GM23338 (cell line): ENCODE measurements at regions not wholly inside any gene's neighbourhood (a gene's known extent, or its start where the extent isn't known, plus 50 kb on each side); places are given as distances from the start of the nearest gene placed in this dataset.

Experiments
- ATAC-seq: fragments of 200-7000 bp; cut with Tn5 transposase; 3 replicates; pipeline ENCODE4 v1.9.1; 2020
- DNase-seq: peaks from one replicate; pipeline ENCODE4 v3.0.0-alpha.2; 2015; ENCODE audit warnings: low spot score
- H2AFZ ChIP-seq: fragments of 200-600 bp; sonication (generic); 2 replicates; pipeline ENCODE4 v1.8.0; 2016; ENCODE audit warnings: antibody characterized with exemption, mild to moderate bottlenecking, moderate library complexity
- H3F3A ChIP-seq: fragments of 200-600 bp; sonication (generic); replicated peaks from 2 replicates; pipeline ENCODE4 v1.8.0; 2017; ENCODE audit warnings: antibody characterized with exemption, mixed run types, low read depth
- H3K27ac ChIP-seq: fragments of 200-600 bp; sonication (generic); 2 replicates; pipeline ENCODE4 v1.6.1; 2016; ENCODE audit warnings: low read depth
- H3K27me3 ChIP-seq: fragments of 200-600 bp; sonication (generic); 2 replicates; pipeline ENCODE4 v1.8.0; 2016; ENCODE audit warnings: mild to moderate bottlenecking, mixed run types, moderate library complexity; ENCODE audit not compliant: insufficient read depth
- H3K36me3 ChIP-seq: fragments of 200-600 bp; sonication (generic); 2 replicates; pipeline ENCODE4 v1.8.0; 2016; ENCODE audit warnings: mild to moderate bottlenecking; ENCODE audit not compliant: insufficient read depth
- H3K4me1 ChIP-seq: fragments of 200-600 bp; sonication (generic); 2 replicates; pipeline ENCODE4 v1.8.0; 2016; ENCODE audit warnings: mild to moderate bottlenecking, moderate library complexity; ENCODE audit not compliant: insufficient read depth
- H3K4me2 ChIP-seq: fragments of 200-600 bp; sonication (generic); 2 replicates; pipeline ENCODE4 v1.7.1; 2017; ENCODE audit warnings: mixed run types
- H3K4me3 ChIP-seq: fragments of 200-600 bp; sonication (generic); 2 replicates; pipeline ENCODE4 v1.6.1; 2016; ENCODE audit warnings: mixed run types
- H3K79me2 ChIP-seq: fragments of 200-600 bp; sonication (generic); replicated peaks from 2 replicates; pipeline ENCODE4 v1.8.0; 2017; ENCODE audit warnings: mild to moderate bottlenecking; ENCODE audit not compliant: insufficient read depth
- H3K9me2 ChIP-seq: fragments of 200-600 bp; sonication (generic); 2 replicates; pipeline ENCODE4 v1.8.0; 2017; ENCODE audit not compliant: insufficient read depth
- H4K20me1 ChIP-seq: fragments of 200-600 bp; sonication (generic); replicated peaks from 2 replicates; pipeline ENCODE4 v1.8.0; 2017; ENCODE audit warnings: mild to moderate bottlenecking; ENCODE audit not compliant: insufficient read depth
- H3K27ac Mint-ChIP-seq: 2 replicates; pipeline ENCODE4 v1.8.0; 2020; ENCODE audit warnings: inconsistent platforms, mild to moderate bottlenecking, moderate library complexity, mixed read lengths
- H3K27me3 Mint-ChIP-seq: 3 replicates; pipeline ENCODE4 v1.8.0; 2022; ENCODE audit warnings: low read depth, mild to moderate bottlenecking, moderate library complexity, mixed read lengths, inconsistent platforms; ENCODE audit not compliant: insufficient read depth, poor library complexity
- H3K36me3 Mint-ChIP-seq: 3 replicates; pipeline ENCODE4 v1.8.0; 2021; ENCODE audit warnings: low read depth, mild to moderate bottlenecking, inconsistent platforms, moderate library complexity, mixed read lengths
- H3K4me1 Mint-ChIP-seq: 3 replicates; pipeline ENCODE4 v1.8.0; 2020; ENCODE audit warnings: mild to moderate bottlenecking, inconsistent platforms, mixed read lengths
- H3K4me3 Mint-ChIP-seq: 3 replicates; pipeline ENCODE4 v1.8.0; 2021; ENCODE audit warnings: moderate library complexity, mild to moderate bottlenecking, inconsistent platforms, mixed read lengths
- H3K9me3 Mint-ChIP-seq: 3 replicates; pipeline ENCODE4 v1.8.0; 2020; ENCODE audit warnings: moderate library complexity, mild to moderate bottlenecking, inconsistent platforms, mixed read lengths
- CREB1 ChIP-seq: fragments of 250-450 bp; sonication (Bioruptor Pico); IDR thresholded peaks from 2 replicates; pipeline ENCODE4 v1.5.0; 2020; ENCODE audit warnings: low read depth, mild to moderate bottlenecking, moderate library complexity
- EZH2 ChIP-seq: fragments of 200-600 bp; sonication (generic); IDR thresholded peaks from one replicate; pipeline ENCODE4 v1.8.0; 2017; ENCODE audit warnings: antibody characterized with exemption, mild to moderate bottlenecking, low read depth; ENCODE audit not compliant: unreplicated experiment
- EZH2phosphoT487 ChIP-seq: fragments of 200-600 bp; sonication (generic); IDR thresholded peaks from one replicate; pipeline ENCODE4 v1.8.1; 2018; ENCODE audit warnings: antibody characterized with exemption; ENCODE audit not compliant: unreplicated experiment
- JUNB ChIP-seq: IDR thresholded peaks from one replicate; pipeline ENCODE4 v1.6.1; 2016; ENCODE audit warnings: antibody characterized with exemption; ENCODE audit not compliant: unreplicated experiment
- NANOG ChIP-seq: IDR thresholded peaks from 2 replicates; pipeline ENCODE4 v1.6.1; 2016; ENCODE audit warnings: antibody characterized with exemption, borderline replicate concordance
- POLR2AphosphoS5 ChIP-seq: IDR thresholded peaks from 2 replicates; pipeline ENCODE4 v1.6.1; 2016; ENCODE audit warnings: antibody characterized with exemption, low read depth
- STAT1 ChIP-seq: IDR thresholded peaks from one replicate; pipeline ENCODE4 v1.6.1; 2016; ENCODE audit warnings: antibody characterized with exemption; ENCODE audit not compliant: unreplicated experiment
- ZNF114 ChIP-seq: fragments of 250-450 bp; sonication (Bioruptor Pico); IDR thresholded peaks from 2 replicates; pipeline ENCODE4 v1.5.0; 2020; ENCODE audit warnings: mild to moderate bottlenecking, moderate library complexity
- ZNF331 ChIP-seq: fragments of 250-450 bp; sonication (Bioruptor Pico); IDR thresholded peaks from 2 replicates; pipeline ENCODE4 v1.5.0; 2020; ENCODE audit warnings: low read depth, mild to moderate bottlenecking, moderate library complexity
- TF ChIP-seq, protein P1 (sequence below), 2 experiments: fragments of 200-600 bp in 1 of 2; sonication (generic) in 1 of 2; conservative IDR thresholded peaks; 2 replicates each; pipeline versions ENCODE4 v1.5.1 to v1.6.1; 2016 to 2017; ENCODE audit warnings: antibody characterized with exemption in 2 of 2, low read depth in 2 of 2, mild to moderate bottlenecking in 2 of 2, moderate library complexity in 1 of 2
- TF ChIP-seq, protein P2 (sequence below): IDR thresholded peaks from 2 replicates; pipeline ENCODE4 v1.6.1; 2016; ENCODE audit warnings: antibody characterized with exemption
- TF ChIP-seq, protein P3 (sequence below): fragments of 250-450 bp; sonication (Bioruptor Pico); IDR thresholded peaks from 2 replicates; pipeline ENCODE4 v1.5.0; 2020; ENCODE audit warnings: mild to moderate bottlenecking, moderate library complexity
- TF ChIP-seq, protein P4 (sequence below): IDR thresholded peaks from one replicate; pipeline ENCODE4 v1.6.1; 2018; ENCODE audit warnings: antibody characterized with exemption; ENCODE audit not compliant: unreplicated experiment

DNA sequence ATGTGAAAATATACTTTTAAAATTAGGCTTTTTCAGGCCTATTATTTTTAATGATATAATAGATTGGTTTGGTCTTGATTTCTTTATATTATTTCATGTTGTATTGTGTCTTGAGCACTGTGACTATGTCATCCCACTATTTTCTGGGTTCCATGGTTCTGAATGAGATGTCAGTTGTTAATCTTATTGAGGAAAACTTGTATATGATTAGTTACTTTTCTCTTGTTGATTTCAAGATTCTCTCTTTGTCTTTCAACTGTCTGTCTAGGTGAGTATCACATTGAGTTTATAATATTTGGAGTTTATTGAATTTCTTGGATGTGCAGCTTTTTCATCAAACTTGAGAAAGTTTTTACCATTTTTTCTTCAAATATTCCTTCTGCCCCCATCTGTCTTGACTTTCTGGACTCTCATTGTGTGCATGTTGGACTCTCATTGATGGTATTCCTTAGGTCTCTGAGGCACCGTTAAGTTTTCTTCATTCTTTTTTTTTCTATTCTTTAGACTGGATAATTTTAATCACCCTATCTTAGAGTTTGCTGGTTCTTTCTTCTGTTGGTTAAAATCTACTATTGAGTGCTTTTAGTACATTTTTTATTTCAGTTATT, 175.8 kb downstream of the TMEM167A start:
- Histone ChIP-seq H4K20me1 (no peaks in the 10 kb centered on the region), H3K79me2 (no peaks in the 10 kb centered on the region), H3K27me3 (no peaks in the 10 kb centered on the region), H3K4me2 (no peak overlapping the region), H3K4me3 (no peak overlapping the region), H3K27ac (no peak overlapping the region), H3K4me1 (no peaks in the 10 kb centered on the region), H3K36me3 (no peaks in the 10 kb centered on the region), H3F3A (no peaks in the 10 kb centered on the region), H3K9me2 (no peaks in the 10 kb centered on the region; the same call in 1 of the 2 replicates), H2AFZ (no peak overlapping the region)
- Mint-ChIP-seq H3K4me3 (no peak overlapping the region), H3K36me3 (peaks cover 16% of the 10 kb centered on the region; the same call in 2 of the 3 replicates), H3K27ac (no peak overlapping the region), H3K4me1 (peaks cover 4% of the 10 kb centered on the region; the same call in 2 of the 3 replicates), H3K9me3 (peaks cover 21% of the 10 kb centered on the region; the same call in 2 of the 3 replicates), H3K27me3 (no peaks in the 10 kb centered on the region)
- ATAC-seq (no peak), DNase-seq (no peak)
- TF ChIP-seq, protein P1, sequence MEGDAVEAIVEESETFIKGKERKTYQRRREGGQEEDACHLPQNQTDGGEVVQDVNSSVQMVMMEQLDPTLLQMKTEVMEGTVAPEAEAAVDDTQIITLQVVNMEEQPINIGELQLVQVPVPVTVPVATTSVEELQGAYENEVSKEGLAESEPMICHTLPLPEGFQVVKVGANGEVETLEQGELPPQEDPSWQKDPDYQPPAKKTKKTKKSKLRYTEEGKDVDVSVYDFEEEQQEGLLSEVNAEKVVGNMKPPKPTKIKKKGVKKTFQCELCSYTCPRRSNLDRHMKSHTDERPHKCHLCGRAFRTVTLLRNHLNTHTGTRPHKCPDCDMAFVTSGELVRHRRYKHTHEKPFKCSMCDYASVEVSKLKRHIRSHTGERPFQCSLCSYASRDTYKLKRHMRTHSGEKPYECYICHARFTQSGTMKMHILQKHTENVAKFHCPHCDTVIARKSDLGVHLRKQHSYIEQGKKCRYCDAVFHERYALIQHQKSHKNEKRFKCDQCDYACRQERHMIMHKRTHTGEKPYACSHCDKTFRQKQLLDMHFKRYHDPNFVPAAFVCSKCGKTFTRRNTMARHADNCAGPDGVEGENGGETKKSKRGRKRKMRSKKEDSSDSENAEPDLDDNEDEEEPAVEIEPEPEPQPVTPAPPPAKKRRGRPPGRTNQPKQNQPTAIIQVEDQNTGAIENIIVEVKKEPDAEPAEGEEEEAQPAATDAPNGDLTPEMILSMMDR (conservative IDR thresholded peaks at IDR 0.05; ENCODE audit: low read depth in 2 of 2) = no peak
- no peak for TF ChIP-seq JUNB
- no peak for TF ChIP-seq EZH2
- no peak for TF ChIP-seq POLR2AphosphoS5
- TF ChIP-seq NANOG = no peak
- no peak for TF ChIP-seq STAT1
- no peak for TF ChIP-seq CREB1 (CRISPR knock-in tag)
- TF ChIP-seq, protein P2, sequence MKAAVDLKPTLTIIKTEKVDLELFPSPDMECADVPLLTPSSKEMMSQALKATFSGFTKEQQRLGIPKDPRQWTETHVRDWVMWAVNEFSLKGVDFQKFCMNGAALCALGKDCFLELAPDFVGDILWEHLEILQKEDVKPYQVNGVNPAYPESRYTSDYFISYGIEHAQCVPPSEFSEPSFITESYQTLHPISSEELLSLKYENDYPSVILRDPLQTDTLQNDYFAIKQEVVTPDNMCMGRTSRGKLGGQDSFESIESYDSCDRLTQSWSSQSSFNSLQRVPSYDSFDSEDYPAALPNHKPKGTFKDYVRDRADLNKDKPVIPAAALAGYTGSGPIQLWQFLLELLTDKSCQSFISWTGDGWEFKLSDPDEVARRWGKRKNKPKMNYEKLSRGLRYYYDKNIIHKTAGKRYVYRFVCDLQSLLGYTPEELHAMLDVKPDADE = no peak
- no peak for TF ChIP-seq ZNF114
- TF ChIP-seq, protein P3, sequence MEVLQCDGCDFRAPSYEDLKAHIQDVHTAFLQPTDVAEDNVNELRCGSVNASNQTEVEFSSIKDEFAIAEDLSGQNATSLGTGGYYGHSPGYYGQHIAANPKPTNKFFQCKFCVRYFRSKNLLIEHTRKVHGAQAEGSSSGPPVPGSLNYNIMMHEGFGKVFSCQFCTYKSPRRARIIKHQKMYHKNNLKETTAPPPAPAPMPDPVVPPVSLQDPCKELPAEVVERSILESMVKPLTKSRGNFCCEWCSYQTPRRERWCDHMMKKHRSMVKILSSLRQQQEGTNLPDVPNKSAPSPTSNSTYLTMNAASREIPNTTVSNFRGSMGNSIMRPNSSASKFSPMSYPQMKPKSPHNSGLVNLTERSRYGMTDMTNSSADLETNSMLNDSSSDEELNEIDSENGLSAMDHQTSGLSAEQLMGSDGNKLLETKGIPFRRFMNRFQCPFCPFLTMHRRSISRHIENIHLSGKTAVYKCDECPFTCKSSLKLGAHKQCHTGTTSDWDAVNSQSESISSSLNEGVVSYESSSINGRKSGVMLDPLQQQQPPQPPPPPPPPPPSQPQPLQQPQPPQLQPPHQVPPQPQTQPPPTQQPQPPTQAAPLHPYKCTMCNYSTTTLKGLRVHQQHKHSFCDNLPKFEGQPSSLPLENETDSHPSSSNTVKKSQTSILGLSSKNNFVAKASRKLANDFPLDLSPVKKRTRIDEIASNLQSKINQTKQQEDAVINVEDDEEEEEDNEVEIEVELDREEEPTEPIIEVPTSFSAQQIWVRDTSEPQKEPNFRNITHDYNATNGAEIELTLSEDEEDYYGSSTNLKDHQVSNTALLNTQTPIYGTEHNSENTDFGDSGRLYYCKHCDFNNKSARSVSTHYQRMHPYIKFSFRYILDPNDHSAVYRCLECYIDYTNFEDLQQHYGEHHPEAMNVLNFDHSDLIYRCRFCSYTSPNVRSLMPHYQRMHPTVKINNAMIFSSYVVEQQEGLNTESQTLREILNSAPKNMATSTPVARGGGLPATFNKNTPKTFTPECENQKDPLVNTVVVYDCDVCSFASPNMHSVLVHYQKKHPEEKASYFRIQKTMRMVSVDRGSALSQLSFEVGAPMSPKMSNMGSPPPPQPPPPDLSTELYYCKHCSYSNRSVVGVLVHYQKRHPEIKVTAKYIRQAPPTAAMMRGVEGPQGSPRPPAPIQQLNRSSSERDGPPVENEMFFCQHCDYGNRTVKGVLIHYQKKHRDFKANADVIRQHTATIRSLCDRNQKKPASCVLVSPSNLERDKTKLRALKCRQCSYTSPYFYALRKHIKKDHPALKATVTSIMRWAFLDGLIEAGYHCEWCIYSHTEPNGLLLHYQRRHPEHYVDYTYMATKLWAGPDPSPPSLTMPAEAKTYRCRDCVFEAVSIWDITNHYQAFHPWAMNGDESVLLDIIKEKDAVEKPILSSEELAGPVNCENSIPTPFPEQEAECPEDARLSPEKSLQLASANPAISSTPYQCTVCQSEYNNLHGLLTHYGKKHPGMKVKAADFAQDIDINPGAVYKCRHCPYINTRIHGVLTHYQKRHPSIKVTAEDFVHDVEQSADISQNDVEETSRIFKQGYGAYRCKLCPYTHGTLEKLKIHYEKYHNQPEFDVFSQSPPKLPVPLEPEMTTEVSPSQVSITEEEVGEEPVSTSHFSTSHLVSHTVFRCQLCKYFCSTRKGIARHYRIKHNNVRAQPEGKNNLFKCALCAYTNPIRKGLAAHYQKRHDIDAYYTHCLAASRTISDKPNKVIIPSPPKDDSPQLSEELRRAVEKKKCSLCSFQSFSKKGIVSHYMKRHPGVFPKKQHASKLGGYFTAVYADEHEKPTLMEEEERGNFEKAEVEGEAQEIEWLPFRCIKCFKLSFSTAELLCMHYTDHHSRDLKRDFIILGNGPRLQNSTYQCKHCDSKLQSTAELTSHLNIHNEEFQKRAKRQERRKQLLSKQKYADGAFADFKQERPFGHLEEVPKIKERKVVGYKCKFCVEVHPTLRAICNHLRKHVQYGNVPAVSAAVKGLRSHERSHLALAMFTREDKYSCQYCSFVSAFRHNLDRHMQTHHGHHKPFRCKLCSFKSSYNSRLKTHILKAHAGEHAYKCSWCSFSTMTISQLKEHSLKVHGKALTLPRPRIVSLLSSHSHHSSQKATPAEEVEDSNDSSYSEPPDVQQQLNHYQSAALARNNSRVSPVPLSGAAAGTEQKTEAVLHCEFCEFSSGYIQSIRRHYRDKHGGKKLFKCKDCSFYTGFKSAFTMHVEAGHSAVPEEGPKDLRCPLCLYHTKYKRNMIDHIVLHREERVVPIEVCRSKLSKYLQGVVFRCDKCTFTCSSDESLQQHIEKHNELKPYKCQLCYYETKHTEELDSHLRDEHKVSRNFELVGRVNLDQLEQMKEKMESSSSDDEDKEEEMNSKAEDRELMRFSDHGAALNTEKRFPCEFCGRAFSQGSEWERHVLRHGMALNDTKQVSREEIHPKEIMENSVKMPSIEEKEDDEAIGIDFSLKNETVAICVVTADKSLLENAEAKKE = no peak
- TF ChIP-seq, protein P4, sequence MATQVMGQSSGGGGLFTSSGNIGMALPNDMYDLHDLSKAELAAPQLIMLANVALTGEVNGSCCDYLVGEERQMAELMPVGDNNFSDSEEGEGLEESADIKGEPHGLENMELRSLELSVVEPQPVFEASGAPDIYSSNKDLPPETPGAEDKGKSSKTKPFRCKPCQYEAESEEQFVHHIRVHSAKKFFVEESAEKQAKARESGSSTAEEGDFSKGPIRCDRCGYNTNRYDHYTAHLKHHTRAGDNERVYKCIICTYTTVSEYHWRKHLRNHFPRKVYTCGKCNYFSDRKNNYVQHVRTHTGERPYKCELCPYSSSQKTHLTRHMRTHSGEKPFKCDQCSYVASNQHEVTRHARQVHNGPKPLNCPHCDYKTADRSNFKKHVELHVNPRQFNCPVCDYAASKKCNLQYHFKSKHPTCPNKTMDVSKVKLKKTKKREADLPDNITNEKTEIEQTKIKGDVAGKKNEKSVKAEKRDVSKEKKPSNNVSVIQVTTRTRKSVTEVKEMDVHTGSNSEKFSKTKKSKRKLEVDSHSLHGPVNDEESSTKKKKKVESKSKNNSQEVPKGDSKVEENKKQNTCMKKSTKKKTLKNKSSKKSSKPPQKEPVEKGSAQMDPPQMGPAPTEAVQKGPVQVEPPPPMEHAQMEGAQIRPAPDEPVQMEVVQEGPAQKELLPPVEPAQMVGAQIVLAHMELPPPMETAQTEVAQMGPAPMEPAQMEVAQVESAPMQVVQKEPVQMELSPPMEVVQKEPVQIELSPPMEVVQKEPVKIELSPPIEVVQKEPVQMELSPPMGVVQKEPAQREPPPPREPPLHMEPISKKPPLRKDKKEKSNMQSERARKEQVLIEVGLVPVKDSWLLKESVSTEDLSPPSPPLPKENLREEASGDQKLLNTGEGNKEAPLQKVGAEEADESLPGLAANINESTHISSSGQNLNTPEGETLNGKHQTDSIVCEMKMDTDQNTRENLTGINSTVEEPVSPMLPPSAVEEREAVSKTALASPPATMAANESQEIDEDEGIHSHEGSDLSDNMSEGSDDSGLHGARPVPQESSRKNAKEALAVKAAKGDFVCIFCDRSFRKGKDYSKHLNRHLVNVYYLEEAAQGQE = no peak
- no peak for TF ChIP-seq EZH2phosphoT487
- no peak for TF ChIP-seq ZNF331 (CRISPR knock-in tag)
